GM12878 (cell line): ENCODE measurements at regions not wholly inside any gene's neighbourhood (a gene's known extent, or its start where the extent isn't known, plus 50 kb on each side); places are given as distances from the start of the nearest gene placed in this dataset.

Experiments
- ATAC-seq: fragments of 200-7000 bp; cut with Tn5 transposase; 3 replicates; pipeline ENCODE4 v1.9.1; 2020; ENCODE audit warnings: mild to moderate bottlenecking, moderate library complexity
- BruUV-seq: library from RNA; stranded (reverse); fragments of 400-500 nt; replicated peaks from 2 replicates; lab custom pipeline; 2021; lab: Mats Ljungman, UMichigan
- CTCF ChIA-PET: fragments of 300-600 bp; sonication (Branson Sonifier 250); formaldehyde crosslinking; extraction: SDS; loops from one replicate; lab custom pipeline; 2021; ENCODE audit warnings: inconsistent platforms; lab: Yijun Ruan, JAX
- POLR2A ChIA-PET: fragments of 350-600 bp; formaldehyde crosslinking; extraction: SDS; loops from one replicate; lab custom pipeline; 2021; ENCODE audit warnings: inconsistent platforms; lab: Charles Lee
- RAD21 ChIA-PET: fragments of 300-600 bp; sonication (Branson Sonifier 250); formaldehyde crosslinking; loops from one replicate; lab custom pipeline; 2023; ENCODE audit warnings: antibody characterized with exemption; ENCODE audit not compliant: unreplicated experiment; lab: Charles Lee
- SMC1A ChIA-PET: fragments of 300-600 bp; sonication (Branson Sonifier 250); formaldehyde crosslinking; loops from one replicate; lab custom pipeline; 2023; ENCODE audit not compliant: unreplicated experiment, uncharacterized antibody; lab: Charles Lee
- DNase-seq: peaks from one replicate; pipeline ENCODE4 v3.0.0-alpha.2; 2011; ENCODE audit warnings: low read depth, low spot score
- FAIRE-seq: peaks from 3 replicates; lab custom pipeline; 2011; peaks lifted over from hg19 to GRCh38; lab: Jason Lieb, UNC
- H2AFZ ChIP-seq: 2 replicates; pipeline ENCODE4 v1.6.0; 2011; ENCODE audit warnings: low read depth, low read length, control low read depth; ENCODE audit not compliant: control insufficient read depth
- H3K27ac ChIP-seq: 2 replicates; pipeline ENCODE4 v1.5.1; 2011; ENCODE audit warnings: control low read depth; ENCODE audit not compliant: control insufficient read depth, insufficient read depth
- H3K27me3 ChIP-seq, 2 experiments: replicated peaks in 1 of 2; 2 replicates each; pipeline versions ENCODE4 v1.6.0 to v1.6.1; 2011; ENCODE audit warnings: low read length in 1 of 2; ENCODE audit not compliant: control insufficient read depth in 2 of 2, insufficient read depth in 2 of 2
- H3K36me3 ChIP-seq, 2 experiments: 2 replicates each; pipeline ENCODE4 v1.5.1; 2011; ENCODE audit warnings: low read length in 1 of 2; ENCODE audit not compliant: control insufficient read depth in 2 of 2, insufficient read depth in 2 of 2
- H3K4me1 ChIP-seq: 2 replicates; pipeline ENCODE4 v1.6.1; 2011; ENCODE audit warnings: mild to moderate bottlenecking, low read length, moderate library complexity, mixed read lengths; ENCODE audit not compliant: control insufficient read depth, insufficient read depth
- H3K4me2 ChIP-seq: 2 replicates; pipeline ENCODE4 v1.6.0; 2011; ENCODE audit warnings: control low read depth; ENCODE audit not compliant: control insufficient read depth, insufficient read depth
- H3K4me3 ChIP-seq: fragments of 200-600 bp; sonication (generic); 2 replicates; pipeline ENCODE4 v1.5.1; 2016
- H3K79me2 ChIP-seq: 2 replicates; pipeline ENCODE4 v1.6.0; 2011; ENCODE audit warnings: low read length; ENCODE audit not compliant: control insufficient read depth, insufficient read depth
- H3K9ac ChIP-seq: 2 replicates; pipeline ENCODE4 v1.8.0; 2011; ENCODE audit warnings: low read length, control low read depth, mixed read lengths; ENCODE audit not compliant: control insufficient read depth, insufficient read depth
- H3K9me3 ChIP-seq: replicated peaks from 3 replicates; pipeline ENCODE4 v1.5.1; 2011; ENCODE audit warnings: mild to moderate bottlenecking, low read length; ENCODE audit not compliant: control insufficient read depth, insufficient read depth
- H4K20me1 ChIP-seq: 2 replicates; pipeline ENCODE4 v1.6.0; 2011; ENCODE audit not compliant: control insufficient read depth, insufficient read depth
- ATF7 ChIP-seq: fragments of 450-650 bp; IDR thresholded peaks from 2 replicates; pipeline ENCODE4 v1.6.1; 2016; ENCODE audit warnings: low read depth, mild to moderate bottlenecking
- EP300 ChIP-seq, 2 experiments: fragments of 150-350 bp in 1 of 2; IDR thresholded peaks; 2 replicates each; pipeline ENCODE4 v1.6.1; 2011 to 2012; ENCODE audit warnings: low read depth in 2 of 2, low read length in 2 of 2, borderline replicate concordance in 1 of 2, improper control_type of control experiment in 1 of 2, inconsistent platforms in 1 of 2; ENCODE audit not compliant: control insufficient read depth in 1 of 2
- GABPA ChIP-seq: IDR thresholded peaks from 2 replicates; pipeline ENCODE4 v1.6.1; 2014; ENCODE audit warnings: antibody characterized with exemption, low read depth, mild to moderate bottlenecking, inconsistent platforms
- KDM1A ChIP-seq: fragments of 200-600 bp; sonication (generic); IDR thresholded peaks from 2 replicates; pipeline ENCODE4 v1.6.1; 2016; ENCODE audit warnings: borderline replicate concordance
- KLF5 ChIP-seq: fragments of 450-650 bp; IDR thresholded peaks from 2 replicates; pipeline ENCODE4 v1.6.1; 2014; ENCODE audit warnings: mild to moderate bottlenecking; ENCODE audit not compliant: partially characterized antibody
- NFYA ChIP-seq: IDR thresholded peaks from 2 replicates; pipeline ENCODE4 v1.6.1; 2011; ENCODE audit warnings: low read depth, mild to moderate bottlenecking, low read length, improper control_type of control experiment, borderline replicate concordance
- NR2C1 ChIP-seq: fragments of 450-650 bp; IDR thresholded peaks from 2 replicates; pipeline ENCODE4 v1.6.1; 2017; ENCODE audit warnings: antibody characterized with exemption, mild to moderate bottlenecking, moderate library complexity
- POU2F2 ChIP-seq: IDR thresholded peaks from 3 replicates; pipeline ENCODE4 v1.6.1; 2011; ENCODE audit warnings: low read depth, mild to moderate bottlenecking, low read length, borderline replicate concordance
- RB1 ChIP-seq: fragments of 450-650 bp; formaldehyde crosslinking; IDR thresholded peaks from 2 replicates; pipeline ENCODE4 v1.6.1; 2017; ENCODE audit warnings: mild to moderate bottlenecking, borderline replicate concordance
- RBBP5 ChIP-seq: fragments of 200-600 bp; sonication (generic); conservative IDR thresholded peaks from 2 replicates; pipeline ENCODE4 v1.6.1; 2016
- SPI1 ChIP-seq: IDR thresholded peaks from 2 replicates; pipeline ENCODE4 v1.6.1; 2011; ENCODE audit warnings: low read depth, mild to moderate bottlenecking, low read length, moderate library complexity, borderline replicate concordance; ENCODE audit not compliant: insufficient read depth
- SREBF1 ChIP-seq: IDR thresholded peaks from 2 replicates; pipeline ENCODE4 v1.6.1; 2012; ENCODE audit warnings: mild to moderate bottlenecking, low read length
- TBL1XR1 ChIP-seq: IDR thresholded peaks from 2 replicates; pipeline ENCODE4 v1.6.1; 2012; ENCODE audit warnings: low read depth, low read length, improper control_type of control experiment
- WGBS: methylation state at CpG from one replicate; pipeline ENCODE4 v1.1.6; 2016; ENCODE audit warnings: low lambda C conversion rate; ENCODE audit not compliant: insufficient replicate concordance, insufficient coverage; ENCODE audit errors: missing lambda C conversion rate; 5-methylcytosine and 5-hydroxymethylcytosine counted together
- in situ Hi-C: fragments of 300-500 bp; cut with MboI; formaldehyde crosslinking; loops from 9 replicates; pipeline ENCODE4 v1.14.3; 2018; ENCODE audit warnings: mixed read lengths
- intact Hi-C: fragments of 100-400 bp; cut with micrococcal nuclease; formaldehyde crosslinking; loops from one replicate; pipeline ENCODE4 v1.14.2; 2022; ENCODE audit not compliant: unreplicated experiment
- TF ChIP-seq, protein P1 (sequence below): fragments of 150-350 bp; IDR thresholded peaks from 2 replicates; pipeline ENCODE4 v1.6.1; 2014; ENCODE audit warnings: mild to moderate bottlenecking, low read depth, low read length
- TF ChIP-seq, protein P2 (sequence below): IDR thresholded peaks from 2 replicates; pipeline ENCODE4 v1.6.1; 2011; ENCODE audit warnings: low read depth, mild to moderate bottlenecking, low read length, moderate library complexity, borderline replicate concordance; ENCODE audit errors: extremely low read depth
- TF ChIP-seq, protein P3 (sequence below): fragments of 450-650 bp; IDR thresholded peaks from 2 replicates; pipeline ENCODE4 v1.6.1; 2017; ENCODE audit warnings: mild to moderate bottlenecking, moderate library complexity

DNA sequence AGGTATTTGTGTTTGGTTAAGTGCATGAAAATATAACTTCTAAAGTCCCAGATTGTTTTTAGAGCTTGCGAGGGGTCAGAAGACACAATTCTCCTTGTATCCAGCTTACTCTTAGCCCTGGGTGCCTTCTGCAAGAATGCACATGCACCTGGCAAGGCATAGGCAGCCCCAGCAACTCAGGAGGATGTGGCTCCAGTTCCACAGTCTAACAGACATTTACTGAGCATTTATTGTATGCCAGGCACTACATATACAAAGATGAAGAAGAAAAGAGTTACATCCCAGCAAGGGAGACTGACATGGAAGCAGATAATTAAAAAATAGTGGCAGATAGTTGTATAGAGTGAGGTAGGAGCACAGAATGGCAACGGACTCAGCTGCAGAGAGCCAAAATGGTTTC lies 101.1 kb upstream of the FRY start (continued):
- TF ChIP-seq, protein P1, sequence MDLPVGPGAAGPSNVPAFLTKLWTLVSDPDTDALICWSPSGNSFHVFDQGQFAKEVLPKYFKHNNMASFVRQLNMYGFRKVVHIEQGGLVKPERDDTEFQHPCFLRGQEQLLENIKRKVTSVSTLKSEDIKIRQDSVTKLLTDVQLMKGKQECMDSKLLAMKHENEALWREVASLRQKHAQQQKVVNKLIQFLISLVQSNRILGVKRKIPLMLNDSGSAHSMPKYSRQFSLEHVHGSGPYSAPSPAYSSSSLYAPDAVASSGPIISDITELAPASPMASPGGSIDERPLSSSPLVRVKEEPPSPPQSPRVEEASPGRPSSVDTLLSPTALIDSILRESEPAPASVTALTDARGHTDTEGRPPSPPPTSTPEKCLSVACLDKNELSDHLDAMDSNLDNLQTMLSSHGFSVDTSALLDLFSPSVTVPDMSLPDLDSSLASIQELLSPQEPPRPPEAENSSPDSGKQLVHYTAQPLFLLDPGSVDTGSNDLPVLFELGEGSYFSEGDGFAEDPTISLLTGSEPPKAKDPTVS = no peak
- TF ChIP-seq NFYA (no peak), RB1 (no peak), NR2C1 (no peak), TBL1XR1 (no peak)
- TF ChIP-seq, protein P2, sequence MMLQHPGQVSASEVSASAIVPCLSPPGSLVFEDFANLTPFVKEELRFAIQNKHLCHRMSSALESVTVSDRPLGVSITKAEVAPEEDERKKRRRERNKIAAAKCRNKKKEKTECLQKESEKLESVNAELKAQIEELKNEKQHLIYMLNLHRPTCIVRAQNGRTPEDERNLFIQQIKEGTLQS = no peak

DNA sequence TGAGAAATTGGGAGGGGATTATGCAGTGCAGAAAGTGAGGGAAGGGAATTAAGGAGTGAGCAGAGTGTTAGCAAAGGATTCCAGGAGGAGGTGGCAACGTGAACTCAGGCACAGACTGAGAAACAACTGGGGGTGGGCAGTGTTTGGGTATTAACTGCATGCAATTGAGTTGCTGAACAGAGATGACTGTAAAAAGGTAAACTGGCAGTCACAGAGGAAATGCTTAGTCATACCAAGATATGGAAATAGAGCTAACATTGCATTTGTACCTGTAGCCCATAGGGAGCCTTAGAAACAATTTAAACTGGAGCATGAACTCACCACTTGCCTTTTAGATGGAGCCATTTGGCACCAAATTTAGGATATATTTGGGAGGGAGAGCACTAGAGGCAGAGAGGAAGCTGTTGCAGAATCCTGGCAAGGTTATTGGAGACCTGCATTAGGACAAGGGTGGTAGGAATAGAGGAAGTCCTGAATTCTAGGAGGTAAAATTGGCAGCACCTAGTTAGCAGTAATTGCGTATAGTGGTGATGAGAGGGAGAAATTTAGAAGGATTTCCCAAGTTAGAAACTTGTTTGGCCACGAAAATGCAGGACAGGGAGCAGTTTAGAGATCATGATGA lies 100.6 kb upstream of the FRY start:
- ChIA-PET SMC1A (interaction anchor here (0.5 to 3.0 kb wide), 13 partner anchors 9 to 76 kb away, joined by 3 to 19 read pairs (median 4); no protein-coding TSS in a partner anchor), RAD21 (interaction anchor here (0.8 to 2.2 kb wide), 3 partner anchors 17 to 21 kb away, joined by 3 to 10 read pairs (median 4); no protein-coding TSS in a partner anchor), CTCF (interaction anchor here (1.0 to 3.0 kb wide), 6 partner anchors 13 to 36 kb away, joined by 3 to 13 read pairs (median 4); no protein-coding TSS in a partner anchor), POLR2A (interaction anchor here (0.7 to 1.6 kb wide), 2 partner anchors 13 to 20 kb away, joined by 4 to 5 read pairs; no protein-coding TSS in a partner anchor)
- H3K79me2 ChIP-seq = no peaks in the 10 kb centered on the region
- H3K9me3 ChIP-seq = no peaks in the 10 kb centered on the region
- in situ Hi-C loops (no loop called here), intact Hi-C loops (no loop called here)
- DNase-seq (peak; percentile 70), FAIRE-seq (peak; percentile 41), ATAC-seq (peak; percentile 98)
- H3K36me3 ChIP-seq = no peaks in the 10 kb centered on the region
- no peaks in the 10 kb centered on the region for H4K20me1 ChIP-seq
- H3K9ac ChIP-seq = no peak overlapping the region
- no peak overlapping the region for H3K27ac ChIP-seq
- H3K27me3 ChIP-seq = no peaks in the 10 kb centered on the region
- peaks cover 11% of the 10 kb centered on the region for H3K4me1 ChIP-seq
- BruUV-seq = no TSS peak
- peak overlapping the region; percentile 81 for H2AFZ ChIP-seq
- H3K4me2 ChIP-seq = peak overlapping the region; percentile 75
- WGBS = 0% methylated on average over 3 of the region's 3 CpGs
- no peak overlapping the region; the same call in 1 of the 2 replicates for H3K4me3 ChIP-seq
- no peak for TF ChIP-seq KLF5
- 0 out of 2 replicates have a peak, but pooled peaks have one; percentile 24 for TF ChIP-seq SPI1
- TF ChIP-seq NR2C1 = no peak
- peak in 1 of 2 experiments; percentile 67; a peak in 1 of 4 replicates for TF ChIP-seq EP300 (IDR thresholded peaks at IDR 0.05; ENCODE audit: borderline replicate concordance in 1 of 2, control insufficient read depth in 1 of 2, low read depth in 2 of 2, low read length in 2 of 2)
- TF ChIP-seq ATF7 = peak; percentile 59
- TF ChIP-seq POU2F2 = peak; percentile 71; the same call in 2 of the 3 replicates
- TF ChIP-seq, protein P3, sequence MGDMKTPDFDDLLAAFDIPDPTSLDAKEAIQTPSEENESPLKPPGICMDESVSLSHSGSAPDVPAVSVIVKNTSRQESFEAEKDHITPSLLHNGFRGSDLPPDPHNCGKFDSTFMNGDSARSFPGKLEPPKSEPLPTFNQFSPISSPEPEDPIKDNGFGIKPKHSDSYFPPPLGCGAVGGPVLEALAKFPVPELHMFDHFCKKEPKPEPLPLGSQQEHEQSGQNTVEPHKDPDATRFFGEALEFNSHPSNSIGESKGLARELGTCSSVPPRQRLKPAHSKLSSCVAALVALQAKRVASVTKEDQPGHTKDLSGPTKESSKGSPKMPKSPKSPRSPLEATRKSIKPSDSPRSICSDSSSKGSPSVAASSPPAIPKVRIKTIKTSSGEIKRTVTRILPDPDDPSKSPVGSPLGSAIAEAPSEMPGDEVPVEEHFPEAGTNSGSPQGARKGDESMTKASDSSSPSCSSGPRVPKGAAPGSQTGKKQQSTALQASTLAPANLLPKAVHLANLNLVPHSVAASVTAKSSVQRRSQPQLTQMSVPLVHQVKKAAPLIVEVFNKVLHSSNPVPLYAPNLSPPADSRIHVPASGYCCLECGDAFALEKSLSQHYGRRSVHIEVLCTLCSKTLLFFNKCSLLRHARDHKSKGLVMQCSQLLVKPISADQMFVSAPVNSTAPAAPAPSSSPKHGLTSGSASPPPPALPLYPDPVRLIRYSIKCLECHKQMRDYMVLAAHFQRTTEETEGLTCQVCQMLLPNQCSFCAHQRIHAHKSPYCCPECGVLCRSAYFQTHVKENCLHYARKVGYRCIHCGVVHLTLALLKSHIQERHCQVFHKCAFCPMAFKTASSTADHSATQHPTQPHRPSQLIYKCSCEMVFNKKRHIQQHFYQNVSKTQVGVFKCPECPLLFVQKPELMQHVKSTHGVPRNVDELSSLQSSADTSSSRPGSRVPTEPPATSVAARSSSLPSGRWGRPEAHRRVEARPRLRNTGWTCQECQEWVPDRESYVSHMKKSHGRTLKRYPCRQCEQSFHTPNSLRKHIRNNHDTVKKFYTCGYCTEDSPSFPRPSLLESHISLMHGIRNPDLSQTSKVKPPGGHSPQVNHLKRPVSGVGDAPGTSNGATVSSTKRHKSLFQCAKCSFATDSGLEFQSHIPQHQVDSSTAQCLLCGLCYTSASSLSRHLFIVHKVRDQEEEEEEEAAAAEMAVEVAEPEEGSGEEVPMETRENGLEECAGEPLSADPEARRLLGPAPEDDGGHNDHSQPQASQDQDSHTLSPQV = no peak
- TF ChIP-seq SREBF1 = no peak
- no peak for TF ChIP-seq GABPA
- no peak for TF ChIP-seq KDM1A
- TF ChIP-seq RBBP5 = no peak
